A549 (cell line): ENCODE measurements at regions not wholly inside any gene's neighbourhood (a gene's known extent, or its start where the extent isn't known, plus 50 kb on each side); places are given as distances from the start of the nearest gene placed in this dataset.

Experiments
- ATAC-seq, 2 experiments: fragments of 200-7000 bp in 1 of 2; fragments of >200 bp in 1 of 2; cut with Nextera tagmentation in 1 of 2; cut with Tn5 transposase in 1 of 2; 3 replicates each; pipeline versions ENCODE4 v1.8.0 to v1.9.1; 2018 to 2020; ENCODE audit warnings: mild to moderate bottlenecking in 1 of 2, moderate library complexity in 1 of 2
- CTCF ChIA-PET: fragments of 300-600 bp; sonication (Branson Sonifier 250); formaldehyde crosslinking; extraction: SDS; loops from one replicate; lab custom pipeline; 2021; ENCODE audit warnings: antibody characterized with exemption, inconsistent platforms; lab: Yijun Ruan, JAX
- POLR2A ChIA-PET: fragments of 350-600 bp; formaldehyde crosslinking; extraction: SDS; loops from one replicate; lab custom pipeline; 2021; ENCODE audit warnings: antibody characterized with exemption, inconsistent platforms; lab: Yijun Ruan, JAX
- DNase-seq, 2 experiments: peaks; one replicate each; pipeline versions ENCODE4 v3.0.0 to v3.0.0-alpha.2; 2011 to 2016; ENCODE audit warnings: low read depth in 1 of 2, low spot score in 1 of 2
- FAIRE-seq: peaks from 2 replicates; lab custom pipeline; 2011; peaks lifted over from hg19 to GRCh38; lab: Jason Lieb, UNC
- H3K27ac ChIP-seq, 2 experiments: fragments of >200 bp; sonication (Bioruptor Twin); formaldehyde crosslinking; 3 replicates each; pipeline ENCODE4 v1.5.1; 2016 to 2017
- H3K4me1 ChIP-seq: fragments of >200 bp; sonication (Bioruptor Twin); formaldehyde crosslinking; 3 replicates; pipeline ENCODE4 v1.6.1; 2016
- H3K4me2 ChIP-seq: fragments of >200 bp; sonication (Bioruptor Twin); formaldehyde crosslinking; 3 replicates; pipeline ENCODE4 v1.6.1; 2016
- H3K4me3 ChIP-seq: fragments of >200 bp; sonication (Bioruptor Twin); formaldehyde crosslinking; 3 replicates; pipeline ENCODE4 v1.5.1; 2016
- H3K9me3 ChIP-seq: fragments of >200 bp; sonication (Bioruptor Twin); formaldehyde crosslinking; 3 replicates; pipeline ENCODE4 v1.6.1; 2016
- CHD4 ChIP-seq: fragments of 200-600 bp; sonication (generic); IDR thresholded peaks from 2 replicates; pipeline ENCODE4 v1.6.1; 2016; ENCODE audit warnings: antibody characterized with exemption, mild to moderate bottlenecking, borderline replicate concordance
- EP300 ChIP-seq, 2 experiments: fragments of >200 bp; sonication (Bioruptor Twin); formaldehyde crosslinking; IDR thresholded peaks; 2 replicates in 1 of 2; 3 replicates in 1 of 2; pipeline ENCODE4 v1.6.1; 2016 to 2017
- HOXB5 ChIP-seq: fragments of 250-450 bp; sonication (Bioruptor Pico); IDR thresholded peaks from 2 replicates; pipeline ENCODE4 v1.5.0; 2020; ENCODE audit warnings: mild to moderate bottlenecking, moderate library complexity
- NFE2L2 ChIP-seq: fragments of 150-350 bp; conservative IDR thresholded peaks from 2 replicates; pipeline ENCODE4 v1.6.1; 2014; ENCODE audit warnings: low read length
- NPAS2 ChIP-seq: fragments of 250-450 bp; sonication (Bioruptor Pico); IDR thresholded peaks from 2 replicates; pipeline ENCODE4 v1.8.0; 2022; ENCODE audit warnings: mild to moderate bottlenecking, moderate library complexity, borderline replicate concordance
- RARB ChIP-seq: fragments of 250-450 bp; sonication (Bioruptor Pico); IDR thresholded peaks from 2 replicates; pipeline ENCODE4 v1.8.0; 2021; ENCODE audit warnings: mild to moderate bottlenecking, moderate library complexity
- TP53 ChIP-seq: fragments of 250-450 bp; sonication (Bioruptor Pico); IDR thresholded peaks from 2 replicates; pipeline ENCODE4 v1.5.0; 2021; ENCODE audit warnings: mild to moderate bottlenecking, moderate library complexity
- WGBS: methylation state at CpG from one replicate; pipeline ENCODE4 v1.1.6; 2017; ENCODE audit errors: missing lambda C conversion rate; 5-methylcytosine and 5-hydroxymethylcytosine counted together

GRCh38 chr12:54700301-54700700 lies 52.1 kb upstream of the DCD start:
- Histone ChIP-seq H3K9me3 (no peaks in the 10 kb centered on the region), H3K4me3 (no peak overlapping the region), H3K4me1 (no peaks in the 10 kb centered on the region), H3K27ac (no peak overlapping the region), H3K4me2 (no peak overlapping the region)
- TF ChIP-seq RARB = no peak
- no peak for TF ChIP-seq EP300 (IDR thresholded peaks at IDR 0.05)
- TF ChIP-seq HOXB5 (CRISPR knock-in tag) = no peak
- TF ChIP-seq TP53 (CRISPR knock-in tag) = no peak
- no peak for TF ChIP-seq NPAS2 (CRISPR knock-in tag)
- TF ChIP-seq CHD4 = no peak
- no peak for TF ChIP-seq NFE2L2
- DNase-seq = no peak
- WGBS = 0% methylated on average over 2 of the region's 2 CpGs
- CTCF ChIA-PET = interaction anchor here (1.6 to 3.4 kb wide), 2 partner anchors 257 to 264 kb away, joined by 4 to 35 read pairs; no protein-coding TSS in a partner anchor
- no peak for FAIRE-seq
- POLR2A ChIA-PET = no interaction called here
- ATAC-seq = no peak
